GM12878 (cell line): ENCODE measurements at regions not wholly inside any gene's neighbourhood (a gene's known extent, or its start where the extent isn't known, plus 50 kb on each side); places are given as distances from the start of the nearest gene placed in this dataset.

Source experiments
- ATAC-seq: fragments of 200-7000 bp; cut with Tn5 transposase; 3 replicates; pipeline ENCODE4 v1.9.1; 2020; ENCODE audit warnings: mild to moderate bottlenecking, moderate library complexity
- BruUV-seq: library from RNA; stranded (reverse); fragments of 400-500 nt; replicated peaks from 2 replicates; lab custom pipeline; 2021; lab: Mats Ljungman, UMichigan
- CTCF ChIA-PET: fragments of 300-600 bp; sonication (Branson Sonifier 250); formaldehyde crosslinking; extraction: SDS; loops from one replicate; lab custom pipeline; 2021; ENCODE audit warnings: inconsistent platforms; lab: Yijun Ruan, JAX
- POLR2A ChIA-PET: fragments of 350-600 bp; formaldehyde crosslinking; extraction: SDS; loops from one replicate; lab custom pipeline; 2021; ENCODE audit warnings: inconsistent platforms; lab: Charles Lee
- RAD21 ChIA-PET: fragments of 300-600 bp; sonication (Branson Sonifier 250); formaldehyde crosslinking; loops from one replicate; lab custom pipeline; 2023; ENCODE audit warnings: antibody characterized with exemption; ENCODE audit not compliant: unreplicated experiment; lab: Charles Lee
- SMC1A ChIA-PET: fragments of 300-600 bp; sonication (Branson Sonifier 250); formaldehyde crosslinking; loops from one replicate; lab custom pipeline; 2023; ENCODE audit not compliant: unreplicated experiment, uncharacterized antibody; lab: Charles Lee
- DNase-seq: peaks from one replicate; pipeline ENCODE4 v3.0.0-alpha.2; 2011; ENCODE audit warnings: low read depth, low spot score
- FAIRE-seq: peaks from 3 replicates; lab custom pipeline; 2011; peaks lifted over from hg19 to GRCh38; lab: Jason Lieb, UNC
- H2AFZ ChIP-seq: 2 replicates; pipeline ENCODE4 v1.6.0; 2011; ENCODE audit warnings: low read depth, low read length, control low read depth; ENCODE audit not compliant: control insufficient read depth
- H3K27ac ChIP-seq: 2 replicates; pipeline ENCODE4 v1.5.1; 2011; ENCODE audit warnings: control low read depth; ENCODE audit not compliant: control insufficient read depth, insufficient read depth
- H3K27me3 ChIP-seq, 2 experiments: replicated peaks in 1 of 2; 2 replicates each; pipeline versions ENCODE4 v1.6.0 to v1.6.1; 2011; ENCODE audit warnings: low read length in 1 of 2; ENCODE audit not compliant: control insufficient read depth in 2 of 2, insufficient read depth in 2 of 2
- H3K36me3 ChIP-seq, 2 experiments: 2 replicates each; pipeline ENCODE4 v1.5.1; 2011; ENCODE audit warnings: low read length in 1 of 2; ENCODE audit not compliant: control insufficient read depth in 2 of 2, insufficient read depth in 2 of 2
- H3K4me1 ChIP-seq: 2 replicates; pipeline ENCODE4 v1.6.1; 2011; ENCODE audit warnings: mild to moderate bottlenecking, low read length, moderate library complexity, mixed read lengths; ENCODE audit not compliant: control insufficient read depth, insufficient read depth
- H3K4me2 ChIP-seq: 2 replicates; pipeline ENCODE4 v1.6.0; 2011; ENCODE audit warnings: control low read depth; ENCODE audit not compliant: control insufficient read depth, insufficient read depth
- H3K4me3 ChIP-seq: fragments of 200-600 bp; sonication (generic); 2 replicates; pipeline ENCODE4 v1.5.1; 2016
- H3K79me2 ChIP-seq: 2 replicates; pipeline ENCODE4 v1.6.0; 2011; ENCODE audit warnings: low read length; ENCODE audit not compliant: control insufficient read depth, insufficient read depth
- H3K9ac ChIP-seq: 2 replicates; pipeline ENCODE4 v1.8.0; 2011; ENCODE audit warnings: low read length, control low read depth, mixed read lengths; ENCODE audit not compliant: control insufficient read depth, insufficient read depth
- H3K9me3 ChIP-seq: replicated peaks from 3 replicates; pipeline ENCODE4 v1.5.1; 2011; ENCODE audit warnings: mild to moderate bottlenecking, low read length; ENCODE audit not compliant: control insufficient read depth, insufficient read depth
- H4K20me1 ChIP-seq: 2 replicates; pipeline ENCODE4 v1.6.0; 2011; ENCODE audit not compliant: control insufficient read depth, insufficient read depth
- BCL11A ChIP-seq: IDR thresholded peaks from 2 replicates; pipeline ENCODE4 v1.6.1; 2011; ENCODE audit warnings: low read depth, low read length
- BMI1 ChIP-seq: fragments of 450-650 bp; IDR thresholded peaks from 2 replicates; pipeline ENCODE4 v1.6.1; 2016; ENCODE audit warnings: mild to moderate bottlenecking, moderate library complexity, borderline replicate concordance
- FOXM1 ChIP-seq: IDR thresholded peaks from 2 replicates; pipeline ENCODE4 v1.6.1; 2012; ENCODE audit warnings: low read depth, mild to moderate bottlenecking, inconsistent platforms, low read length, moderate library complexity
- MEF2A ChIP-seq: IDR thresholded peaks from 2 replicates; pipeline ENCODE4 v1.6.1; 2011; ENCODE audit warnings: low read depth, mild to moderate bottlenecking, low read length, moderate library complexity; ENCODE audit not compliant: insufficient read depth
- NFYB ChIP-seq: IDR thresholded peaks from 2 replicates; pipeline ENCODE4 v1.6.1; 2011; ENCODE audit warnings: low read depth, mild to moderate bottlenecking, low read length, improper control_type of control experiment, moderate library complexity; ENCODE audit not compliant: insufficient read depth
- RUNX3 ChIP-seq: IDR thresholded peaks from 2 replicates; pipeline ENCODE4 v1.6.1; 2012; ENCODE audit warnings: low read length, inconsistent platforms
- SUPT20H ChIP-seq: IDR thresholded peaks from 2 replicates; pipeline ENCODE4 v1.6.1; 2011; ENCODE audit warnings: low read depth, mild to moderate bottlenecking, low read length, moderate library complexity, borderline replicate concordance; ENCODE audit not compliant: control insufficient read depth
- TBL1XR1 ChIP-seq: IDR thresholded peaks from 2 replicates; pipeline ENCODE4 v1.6.1; 2012; ENCODE audit warnings: low read depth, low read length, improper control_type of control experiment
- WRNIP1 ChIP-seq: IDR thresholded peaks from 2 replicates; pipeline ENCODE4 v1.6.1; 2011; ENCODE audit warnings: low read depth, low read length, improper control_type of control experiment, borderline replicate concordance
- ZBTB33 ChIP-seq: fragments of 450-650 bp; IDR thresholded peaks from 2 replicates; pipeline ENCODE4 v1.6.1; 2017; ENCODE audit warnings: mild to moderate bottlenecking
- WGBS: methylation state at CpG from one replicate; pipeline ENCODE4 v1.1.6; 2016; ENCODE audit warnings: low lambda C conversion rate; ENCODE audit not compliant: insufficient replicate concordance, insufficient coverage; ENCODE audit errors: missing lambda C conversion rate; 5-methylcytosine and 5-hydroxymethylcytosine counted together
- in situ Hi-C: fragments of 300-500 bp; cut with MboI; formaldehyde crosslinking; loops from 9 replicates; pipeline ENCODE4 v1.14.3; 2018; ENCODE audit warnings: mixed read lengths
- intact Hi-C: fragments of 100-400 bp; cut with micrococcal nuclease; formaldehyde crosslinking; loops from one replicate; pipeline ENCODE4 v1.14.2; 2022; ENCODE audit not compliant: unreplicated experiment

GRCh38 chr1:38525343-38526043, 334.1 kb downstream of the RRAGC start:
- ChIA-PET POLR2A (interaction anchor here (0.5 kb wide), 1 partner anchor 369 kb away, joined by 3 read pairs; no protein-coding TSS in a partner anchor), RAD21 (interaction anchor here (1.0 to 1.2 kb wide), 2 partner anchors 16 to 51 kb away, joined by 3 to 4 read pairs; no protein-coding TSS in a partner anchor), CTCF (interaction anchor here (0.5 to 0.9 kb wide), 2 partner anchors 486 to 650 kb away, joined by 3 read pairs; no protein-coding TSS in a partner anchor), SMC1A (interaction anchor here (0.7 to 1.7 kb wide), 6 partner anchors 9 to 495 kb away, joined by 3 to 7 read pairs (median 4); no protein-coding TSS in a partner anchor)
- no peak for ATAC-seq
- Histone ChIP-seq H3K4me2 (no peak overlapping the region), H3K27me3 (no peaks in the 10 kb centered on the region), H4K20me1 (no peaks in the 10 kb centered on the region), H3K9me3 (peaks cover 4% of the 10 kb centered on the region; the same call in 1 of the 3 replicates), H3K9ac (no peak overlapping the region), H3K36me3 (no peaks in the 10 kb centered on the region), H3K4me1 (peaks cover 13% of the 10 kb centered on the region), H3K27ac (no peak overlapping the region), H3K79me2 (no peaks in the 10 kb centered on the region), H3K4me3 (no peak overlapping the region), H2AFZ (no peak overlapping the region)
- in situ Hi-C loops (no loop called here), intact Hi-C loops (loop anchor here (2.0 kb wide), 1 partner anchor 33 kb away; no protein-coding TSS in a partner anchor)
- WGBS, result 97% methylated on average over 4 of the region's 4 CpGs
- no TSS peak for BruUV-seq
- no peak for DNase-seq
- no peak for TF ChIP-seq WRNIP1
- no peak for TF ChIP-seq NFYB
- TF ChIP-seq FOXM1, result no peak
- no peak for TF ChIP-seq TBL1XR1
- TF ChIP-seq SUPT20H, result no peak
- no peak for TF ChIP-seq MEF2A
- no peak for TF ChIP-seq ZBTB33
- no peak for TF ChIP-seq RUNX3
- TF ChIP-seq BCL11A, result no peak
- no peak for TF ChIP-seq BMI1
- FAIRE-seq, result no peak
